ENCODE measurements at regions not wholly inside any gene's neighbourhood (a gene's known extent, or its start where the extent isn't known, plus 50 kb on each side); places are given as distances from the start of the nearest gene placed in this dataset.

DNA sequence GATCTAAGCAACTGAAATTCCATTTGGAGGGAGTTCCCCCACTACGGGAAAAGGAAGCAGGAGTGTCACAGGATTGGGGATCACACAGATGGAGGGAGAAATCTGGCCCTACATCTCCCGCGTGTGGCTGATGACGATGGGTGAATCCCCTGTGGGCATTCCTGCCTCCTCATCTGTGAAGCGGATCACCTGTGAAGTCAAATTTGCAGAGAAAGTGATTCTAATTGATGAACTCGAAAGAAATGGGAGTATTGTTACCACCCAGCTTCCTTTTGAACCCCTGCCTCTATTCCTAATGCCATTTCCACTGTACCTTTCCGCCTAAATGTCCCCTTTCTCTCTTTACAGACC is 92.0 kb downstream of the CMPK2 start:
- Histone ChIP-seq H3F3A (ENCODE audit: insufficient read depth, low read length, poor library complexity, severe bottlenecking) (no peaks in the 10 kb centered on the region), H3K27ac (ENCODE audit: low read length) (no peak overlapping the region), H3K79me2 (replicated peaks; ENCODE audit: insufficient read depth, low read length) (peaks cover 23% of the 10 kb centered on the region), H3K9me3 (ENCODE audit: low read length) (no peaks in the 10 kb centered on the region), H2AFZ (ENCODE audit: low read depth, low read length) (no peak overlapping the region), H4K20me1 (ENCODE audit: insufficient read depth) (no peaks in the 10 kb centered on the region), H3K36me3 (ENCODE audit: insufficient read depth, low read length) (no peaks in the 10 kb centered on the region), H3K4me3 (ENCODE audit: low read length) (no peak overlapping the region), H3K9me2 (ENCODE audit: insufficient read depth, low read length) (no peaks in the 10 kb centered on the region), H3K4me2 (ENCODE audit: low read length) (no peak overlapping the region), H3K9ac (ENCODE audit: low read length) (no peak overlapping the region), H3K27me3 (ENCODE audit: insufficient read depth, low read depth, low read length) (no peaks in the 10 kb centered on the region)
- TF ChIP-seq, protein P1, sequence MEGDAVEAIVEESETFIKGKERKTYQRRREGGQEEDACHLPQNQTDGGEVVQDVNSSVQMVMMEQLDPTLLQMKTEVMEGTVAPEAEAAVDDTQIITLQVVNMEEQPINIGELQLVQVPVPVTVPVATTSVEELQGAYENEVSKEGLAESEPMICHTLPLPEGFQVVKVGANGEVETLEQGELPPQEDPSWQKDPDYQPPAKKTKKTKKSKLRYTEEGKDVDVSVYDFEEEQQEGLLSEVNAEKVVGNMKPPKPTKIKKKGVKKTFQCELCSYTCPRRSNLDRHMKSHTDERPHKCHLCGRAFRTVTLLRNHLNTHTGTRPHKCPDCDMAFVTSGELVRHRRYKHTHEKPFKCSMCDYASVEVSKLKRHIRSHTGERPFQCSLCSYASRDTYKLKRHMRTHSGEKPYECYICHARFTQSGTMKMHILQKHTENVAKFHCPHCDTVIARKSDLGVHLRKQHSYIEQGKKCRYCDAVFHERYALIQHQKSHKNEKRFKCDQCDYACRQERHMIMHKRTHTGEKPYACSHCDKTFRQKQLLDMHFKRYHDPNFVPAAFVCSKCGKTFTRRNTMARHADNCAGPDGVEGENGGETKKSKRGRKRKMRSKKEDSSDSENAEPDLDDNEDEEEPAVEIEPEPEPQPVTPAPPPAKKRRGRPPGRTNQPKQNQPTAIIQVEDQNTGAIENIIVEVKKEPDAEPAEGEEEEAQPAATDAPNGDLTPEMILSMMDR (IDR thresholded peaks at IDR 0.05; ENCODE audit: poor library complexity, severe bottlenecking) = no peak
- TF ChIP-seq MXI1 (conservative IDR thresholded peaks at IDR 0.05; ENCODE audit: poor library complexity, severe bottlenecking) (no peak), EP300 (conservative IDR thresholded peaks at IDR 0.05; ENCODE audit: poor library complexity, severe bottlenecking) (no peak), TAF1 (IDR thresholded peaks at IDR 0.05; ENCODE audit: low read depth) (no peak), RAD21 (conservative IDR thresholded peaks at IDR 0.05) (no peak), EZH2 (IDR thresholded peaks at IDR 0.05; ENCODE audit: borderline replicate concordance, insufficient read depth, low read length, poor library complexity, severe bottlenecking) (no peak), SMC3 (conservative IDR thresholded peaks at IDR 0.05; ENCODE audit: poor library complexity) (no peak), POLR2AphosphoS5 (IDR thresholded peaks at IDR 0.05) (no peak)
- TF ChIP-seq, protein P2, sequence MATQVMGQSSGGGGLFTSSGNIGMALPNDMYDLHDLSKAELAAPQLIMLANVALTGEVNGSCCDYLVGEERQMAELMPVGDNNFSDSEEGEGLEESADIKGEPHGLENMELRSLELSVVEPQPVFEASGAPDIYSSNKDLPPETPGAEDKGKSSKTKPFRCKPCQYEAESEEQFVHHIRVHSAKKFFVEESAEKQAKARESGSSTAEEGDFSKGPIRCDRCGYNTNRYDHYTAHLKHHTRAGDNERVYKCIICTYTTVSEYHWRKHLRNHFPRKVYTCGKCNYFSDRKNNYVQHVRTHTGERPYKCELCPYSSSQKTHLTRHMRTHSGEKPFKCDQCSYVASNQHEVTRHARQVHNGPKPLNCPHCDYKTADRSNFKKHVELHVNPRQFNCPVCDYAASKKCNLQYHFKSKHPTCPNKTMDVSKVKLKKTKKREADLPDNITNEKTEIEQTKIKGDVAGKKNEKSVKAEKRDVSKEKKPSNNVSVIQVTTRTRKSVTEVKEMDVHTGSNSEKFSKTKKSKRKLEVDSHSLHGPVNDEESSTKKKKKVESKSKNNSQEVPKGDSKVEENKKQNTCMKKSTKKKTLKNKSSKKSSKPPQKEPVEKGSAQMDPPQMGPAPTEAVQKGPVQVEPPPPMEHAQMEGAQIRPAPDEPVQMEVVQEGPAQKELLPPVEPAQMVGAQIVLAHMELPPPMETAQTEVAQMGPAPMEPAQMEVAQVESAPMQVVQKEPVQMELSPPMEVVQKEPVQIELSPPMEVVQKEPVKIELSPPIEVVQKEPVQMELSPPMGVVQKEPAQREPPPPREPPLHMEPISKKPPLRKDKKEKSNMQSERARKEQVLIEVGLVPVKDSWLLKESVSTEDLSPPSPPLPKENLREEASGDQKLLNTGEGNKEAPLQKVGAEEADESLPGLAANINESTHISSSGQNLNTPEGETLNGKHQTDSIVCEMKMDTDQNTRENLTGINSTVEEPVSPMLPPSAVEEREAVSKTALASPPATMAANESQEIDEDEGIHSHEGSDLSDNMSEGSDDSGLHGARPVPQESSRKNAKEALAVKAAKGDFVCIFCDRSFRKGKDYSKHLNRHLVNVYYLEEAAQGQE (IDR thresholded peaks at IDR 0.05; ENCODE audit: borderline replicate concordance) = no peak

- Histone ChIP-seq H3K9me2 (ENCODE audit: insufficient read depth, low read length) (no peaks in the 10 kb centered on the region), H3K27ac (ENCODE audit: low read length) (no peak overlapping the region), H3K9me3 (ENCODE audit: low read length) (no peaks in the 10 kb centered on the region), H3K79me2 (replicated peaks; ENCODE audit: insufficient read depth, low read length) (peaks cover 18% of the 10 kb centered on the region), H4K20me1 (ENCODE audit: insufficient read depth) (no peaks in the 10 kb centered on the region), H3F3A (ENCODE audit: insufficient read depth, low read length, poor library complexity, severe bottlenecking) (no peaks in the 10 kb centered on the region), H3K27me3 (ENCODE audit: insufficient read depth, low read depth, low read length) (no peaks in the 10 kb centered on the region), H3K4me2 (ENCODE audit: low read length) (no peak overlapping the region), H3K36me3 (ENCODE audit: insufficient read depth, low read length) (no peaks in the 10 kb centered on the region), H3K4me3 (ENCODE audit: low read length) (no peak overlapping the region), H3K9ac (ENCODE audit: low read length) (no peak overlapping the region), H2AFZ (ENCODE audit: low read depth, low read length) (no peak overlapping the region)
- TF ChIP-seq, protein P2 (IDR thresholded peaks at IDR 0.05; ENCODE audit: borderline replicate concordance) = no peak
- TF ChIP-seq MXI1 (conservative IDR thresholded peaks at IDR 0.05; ENCODE audit: poor library complexity, severe bottlenecking) (no peak), SMC3 (conservative IDR thresholded peaks at IDR 0.05; ENCODE audit: poor library complexity) (no peak), POLR2AphosphoS5 (IDR thresholded peaks at IDR 0.05) (no peak), EZH2 (IDR thresholded peaks at IDR 0.05; ENCODE audit: borderline replicate concordance, insufficient read depth, low read length, poor library complexity, severe bottlenecking) (no peak), EP300 (conservative IDR thresholded peaks at IDR 0.05; ENCODE audit: poor library complexity, severe bottlenecking) (no peak), TAF1 (IDR thresholded peaks at IDR 0.05; ENCODE audit: low read depth) (no peak), RAD21 (conservative IDR thresholded peaks at IDR 0.05) (no peak)
- TF ChIP-seq, protein P1 (IDR thresholded peaks at IDR 0.05; ENCODE audit: poor library complexity, severe bottlenecking) = no peak
Measured at GRCh38 chr2:6776125-6776524, 89.6 kb downstream of the CMPK2 start.

Measured in neural cell (in vitro differentiated cells).